ENCODE measurements at regions not wholly inside any gene's neighbourhood (a gene's known extent, or its start where the extent isn't known, plus 50 kb on each side); places are given as distances from the start of the nearest gene placed in this dataset.

DNA sequence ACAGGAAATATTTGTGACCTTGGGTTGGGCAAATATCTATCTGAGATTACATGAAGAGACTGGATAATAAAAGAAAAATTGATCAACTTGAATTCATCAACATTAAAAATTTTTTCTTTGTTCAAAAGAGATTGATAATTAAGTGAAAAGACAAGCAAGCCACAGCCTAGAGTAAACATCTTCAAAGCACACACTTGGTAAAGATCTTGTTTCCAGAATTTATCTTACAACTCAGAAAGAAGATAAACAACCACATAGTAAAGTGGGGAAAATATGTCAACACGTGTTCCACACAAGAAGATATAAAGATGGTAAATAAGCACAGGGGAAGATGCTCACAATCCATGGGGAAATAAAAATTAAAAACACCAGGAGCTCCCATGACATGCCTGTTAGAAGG is 195.9 kb downstream of the SOX11 start:
- no peaks in the 10 kb centered on the region for H3K36me3 ChIP-seq (ENCODE audit: insufficient read depth, low read length)
- no peak overlapping the region for H3K9ac ChIP-seq (ENCODE audit: low read depth, low read length)
- ATAC-seq (ENCODE audit: insufficient read depth, low read depth) (no peak), DNase-seq (no peak)
- no peaks in the 10 kb centered on the region for H3K27me3 ChIP-seq (ENCODE audit: insufficient read depth, low read length, poor library complexity)
- H4K20me1 ChIP-seq (ENCODE audit: insufficient read depth, low read length) = no peaks in the 10 kb centered on the region
- no peak overlapping the region for H3K4me2 ChIP-seq (ENCODE audit: insufficient read depth, low read length)
- no peak overlapping the region for H3K4me3 ChIP-seq (ENCODE audit: low read depth in 1 of 2, low read length in 2 of 2)
- H3K9me3 ChIP-seq (ENCODE audit: insufficient read depth, low read length, severe bottlenecking) = no peaks in the 10 kb centered on the region
- no peak overlapping the region for H3K27ac ChIP-seq (ENCODE audit: low read length)
- H2AFZ ChIP-seq (ENCODE audit: low read depth, low read length) = no peak overlapping the region
- 0 out of 2 replicates have a peak, but pooled peaks cover 4% of the 10 kb centered on the region for H3K4me1 ChIP-seq (ENCODE audit: insufficient read depth, low read length)
- TF ChIP-seq CTCF (IDR thresholded peaks at IDR 0.05; ENCODE audit: borderline replicate concordance, extremely low read depth, low read length, poor library complexity, severe bottlenecking) = no peak
- TF ChIP-seq EZH2 (IDR thresholded peaks at IDR 0.05; ENCODE audit: borderline replicate concordance, low read depth, low read length, severe bottlenecking) = no peak
- no peaks in the 10 kb centered on the region for H3K79me2 ChIP-seq (ENCODE audit: insufficient read depth, low read length)

DNA sequence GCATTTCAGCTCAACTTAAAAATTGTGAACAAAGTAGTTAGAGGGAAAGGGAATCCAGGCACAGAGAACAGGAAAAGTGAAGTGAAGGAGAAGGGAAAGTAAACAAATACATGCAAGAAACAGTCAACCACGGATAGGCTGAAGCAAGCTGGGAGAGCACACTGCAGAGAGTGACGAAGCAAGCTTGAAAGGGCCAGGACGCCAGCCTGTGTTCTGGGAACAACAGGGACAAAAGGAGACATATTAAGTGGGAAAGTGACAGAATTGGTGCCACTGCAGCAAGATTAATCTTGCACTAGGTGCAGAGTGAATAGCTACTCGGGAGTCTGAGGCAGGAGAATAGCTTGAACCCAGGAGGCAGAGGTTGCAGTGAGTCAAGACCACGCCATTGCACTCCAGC is 197.3 kb downstream of the SOX11 start:
- no peaks in the 10 kb centered on the region for H3K36me3 ChIP-seq (ENCODE audit: insufficient read depth, low read length)

DNA sequence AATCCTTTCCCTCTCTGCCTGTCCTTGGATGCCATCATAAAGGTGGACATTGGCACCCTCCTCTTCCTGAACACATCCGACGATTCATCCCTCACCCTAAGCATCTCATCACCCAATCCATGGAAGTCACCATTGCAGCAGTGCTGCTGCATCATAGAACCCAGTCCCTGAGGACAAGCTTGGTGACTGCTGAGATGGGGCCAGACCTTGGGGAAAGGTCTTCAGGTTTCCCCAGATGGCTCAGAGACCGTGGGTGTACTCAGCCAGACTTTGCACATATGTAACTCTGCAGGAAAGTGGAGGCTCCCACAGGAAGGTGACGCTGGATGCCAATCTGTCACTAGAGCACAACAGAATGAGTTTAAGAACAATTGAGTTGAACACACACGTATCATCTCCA is 202.2 kb downstream of the SOX11 start:
- TF ChIP-seq CTCF (IDR thresholded peaks at IDR 0.05; ENCODE audit: borderline replicate concordance, extremely low read depth, low read length, poor library complexity, severe bottlenecking) (no peak), EZH2 (IDR thresholded peaks at IDR 0.05; ENCODE audit: borderline replicate concordance, low read depth, low read length, severe bottlenecking) (no peak)
- Histone ChIP-seq H3K27ac (ENCODE audit: low read length) (no peak overlapping the region), H3K9ac (ENCODE audit: low read depth, low read length) (no peak overlapping the region), H3K4me3 (ENCODE audit: low read depth in 1 of 2, low read length in 2 of 2) (no peak overlapping the region), H3K4me2 (ENCODE audit: insufficient read depth, low read length) (no peak overlapping the region), H3K9me3 (ENCODE audit: insufficient read depth, low read length, severe bottlenecking) (no peaks in the 10 kb centered on the region), H2AFZ (ENCODE audit: low read depth, low read length) (no peak overlapping the region), H3K4me1 (ENCODE audit: insufficient read depth, low read length) (0 out of 2 replicates have a peak, but pooled peaks cover 3% of the 10 kb centered on the region), H4K20me1 (ENCODE audit: insufficient read depth, low read length) (no peaks in the 10 kb centered on the region), H3K36me3 (ENCODE audit: insufficient read depth, low read length) (no peaks in the 10 kb centered on the region), H3K27me3 (ENCODE audit: insufficient read depth, low read length, poor library complexity) (no peaks in the 10 kb centered on the region), H3K79me2 (ENCODE audit: insufficient read depth, low read length) (no peaks in the 10 kb centered on the region)
- ATAC-seq (ENCODE audit: insufficient read depth, low read depth) = no peak
- no peak for DNase-seq

More for the DNA sequence above, 197.3 kb downstream of the SOX11 start:
- no peak overlapping the region for H3K4me2 ChIP-seq (ENCODE audit: insufficient read depth, low read length)
- H3K27me3 ChIP-seq (ENCODE audit: insufficient read depth, low read length, poor library complexity) = no peaks in the 10 kb centered on the region
- H3K9ac ChIP-seq (ENCODE audit: low read depth, low read length) = no peak overlapping the region
- no peaks in the 10 kb centered on the region for H3K79me2 ChIP-seq (ENCODE audit: insufficient read depth, low read length)
- ATAC-seq (ENCODE audit: insufficient read depth, low read depth) (no peak), DNase-seq (no peak)
- no peaks in the 10 kb centered on the region for H3K9me3 ChIP-seq (ENCODE audit: insufficient read depth, low read length, severe bottlenecking)
- peak overlapping the region; percentile 39; the same call in 1 of the 2 replicates for H2AFZ ChIP-seq (ENCODE audit: low read depth, low read length)
- TF ChIP-seq EZH2 (IDR thresholded peaks at IDR 0.05; ENCODE audit: borderline replicate concordance, low read depth, low read length, severe bottlenecking) (no peak), CTCF (IDR thresholded peaks at IDR 0.05; ENCODE audit: borderline replicate concordance, extremely low read depth, low read length, poor library complexity, severe bottlenecking) (no peak)
- H3K27ac ChIP-seq (ENCODE audit: low read length) = no peak overlapping the region
- no peak overlapping the region for H3K4me3 ChIP-seq (ENCODE audit: low read depth in 1 of 2, low read length in 2 of 2)
- 0 out of 2 replicates have a peak, but pooled peaks cover 4% of the 10 kb centered on the region for H3K4me1 ChIP-seq (ENCODE audit: insufficient read depth, low read length)
- no peaks in the 10 kb centered on the region for H4K20me1 ChIP-seq (ENCODE audit: insufficient read depth, low read length)

DNA sequence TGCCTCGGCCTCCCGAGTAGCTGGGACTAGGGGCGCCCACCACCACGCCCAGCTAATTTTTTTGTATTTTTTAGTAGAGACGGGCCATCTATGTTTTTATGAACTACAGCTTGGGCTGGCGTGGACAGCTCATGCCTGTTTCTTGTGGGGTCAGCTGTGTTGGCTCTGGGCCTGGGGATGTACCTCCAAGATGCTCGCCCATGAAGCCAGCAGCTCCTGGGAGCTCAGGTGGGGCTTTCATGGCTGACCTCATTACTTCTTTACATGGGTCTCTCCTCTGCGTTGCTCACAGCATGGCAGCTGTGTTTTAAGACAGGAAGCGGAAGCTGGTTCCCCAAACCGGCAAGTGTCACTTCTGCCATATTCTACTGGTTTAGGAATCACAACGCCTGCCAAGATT is 203.1 kb downstream of the SOX11 start:
- no peak overlapping the region for H3K4me3 ChIP-seq (ENCODE audit: low read depth in 1 of 2, low read length in 2 of 2)
- ATAC-seq (ENCODE audit: insufficient read depth, low read depth) = no peak

More for the DNA sequence above, 203.1 kb downstream of the SOX11 start:
- TF ChIP-seq EZH2 (IDR thresholded peaks at IDR 0.05; ENCODE audit: borderline replicate concordance, low read depth, low read length, severe bottlenecking) (no peak), CTCF (IDR thresholded peaks at IDR 0.05; ENCODE audit: borderline replicate concordance, extremely low read depth, low read length, poor library complexity, severe bottlenecking) (no peak)
- no peaks in the 10 kb centered on the region for H3K36me3 ChIP-seq (ENCODE audit: insufficient read depth, low read length)
- no peak for DNase-seq
- no peaks in the 10 kb centered on the region for H4K20me1 ChIP-seq (ENCODE audit: insufficient read depth, low read length)
- H3K4me2 ChIP-seq (ENCODE audit: insufficient read depth, low read length) = no peak overlapping the region
- H3K4me1 ChIP-seq (ENCODE audit: insufficient read depth, low read length) = no peaks in the 10 kb centered on the region
- H3K79me2 ChIP-seq (ENCODE audit: insufficient read depth, low read length) = no peaks in the 10 kb centered on the region
- H3K9me3 ChIP-seq (ENCODE audit: insufficient read depth, low read length, severe bottlenecking) = no peaks in the 10 kb centered on the region
- H3K27me3 ChIP-seq (ENCODE audit: insufficient read depth, low read length, poor library complexity) = no peaks in the 10 kb centered on the region
- no peak overlapping the region for H3K27ac ChIP-seq (ENCODE audit: low read length)
- no peak overlapping the region for H2AFZ ChIP-seq (ENCODE audit: low read depth, low read length)
- H3K9ac ChIP-seq (ENCODE audit: low read depth, low read length) = no peak overlapping the region
